Testis (tissue), 2 donors: ENCODE measurements at regions not wholly inside any gene's neighbourhood (a gene's known extent, or its start where the extent isn't known, plus 50 kb on each side); places are given as distances from the start of the nearest gene placed in this dataset.

Source experiments
- DNase-seq: peaks from one replicate; pipeline ENCODE4 v3.0.0-alpha.2; 2019
- H3K27ac ChIP-seq, 2 donors: fragments of 200-600 bp; sonication (generic); one replicate each; pipeline ENCODE4 v1.5.1; 2019
- H3K27me3 ChIP-seq: fragments of 200-600 bp; sonication (generic); one replicate; pipeline ENCODE4 v1.5.1; 2019
- H3K36me3 ChIP-seq: fragments of 200-600 bp; sonication (generic); one replicate; pipeline ENCODE4 v1.5.1; 2017; ENCODE audit warnings: low read depth; ENCODE audit errors: missing control alignments
- H3K4me1 ChIP-seq: fragments of 200-600 bp; sonication (generic); one replicate; pipeline ENCODE4 v1.5.1; 2019
- H3K4me3 ChIP-seq, 2 donors: fragments of 200-600 bp; sonication (generic); one replicate each; pipeline ENCODE4 v1.5.1; 2017 to 2019
- H3K9me3 ChIP-seq: fragments of 200-600 bp; sonication (generic); one replicate; pipeline ENCODE4 v1.5.1; 2017
- CTCF ChIP-seq, 3 experiments: fragments of 450-650 bp in 2 of 3; fragments of 200-600 bp in 1 of 3; sonication (generic) in 1 of 3; IDR thresholded peaks; one replicate each; pipeline ENCODE4 v1.5.1; 2016 to 2019; ENCODE audit warnings: antibody characterized with exemption in 3 of 3, mild to moderate bottlenecking in 2 of 3, moderate library complexity in 1 of 3
- POLR2A ChIP-seq: fragments of 450-650 bp; IDR thresholded peaks from one replicate; pipeline ENCODE4 v1.6.1; 2017; ENCODE audit warnings: antibody characterized with exemption, mild to moderate bottlenecking, moderate library complexity
- WGBS, 2 donors: methylation state at CpG; one replicate each; pipeline ENCODE4 v1.1.5; 2018; 5-methylcytosine and 5-hydroxymethylcytosine counted together
- intact Hi-C: fragments of 100-400 bp; cut with DNase I; formaldehyde crosslinking; loops from one replicate; pipeline ENCODE4 v1.15.1; 2023; ENCODE audit warnings: low total_unique reads

- Histone ChIP-seq H3K27ac (no peak overlapping the region), H3K27me3 (no peaks in the 10 kb centered on the region), H3K4me1 (no peaks in the 10 kb centered on the region), H3K4me3 (no peak overlapping the region), H3K36me3 (no peaks in the 10 kb centered on the region), H3K9me3 (no peaks in the 10 kb centered on the region)
- no peak for DNase-seq
- intact Hi-C loops, result no loop called here
- TF ChIP-seq CTCF (IDR thresholded peaks at IDR 0.05), result no peak
- no peak for TF ChIP-seq POLR2A
These were observed 320.2 kb upstream of the USP15 start for GRCh38 chr12:61939977-61940376.

GRCh38 chr12:61956545-61956944, 303.7 kb upstream of the USP15 start:
- Histone ChIP-seq H3K4me1 (no peaks in the 10 kb centered on the region), H3K27me3 (no peaks in the 10 kb centered on the region), H3K27ac (no peak overlapping the region), H3K36me3 (no peaks in the 10 kb centered on the region), H3K9me3 (no peaks in the 10 kb centered on the region), H3K4me3 (no peak overlapping the region)
- no peak for TF ChIP-seq POLR2A
- TF ChIP-seq CTCF (IDR thresholded peaks at IDR 0.05), result no peak
- intact Hi-C loops, result no loop called here
- no peak for DNase-seq
- 33 to 67% methylated on average over 1 of the region's 1 CpG for WGBS, 2 donors

- intact Hi-C loops, result no loop called here
- H3K36me3 ChIP-seq, result no peaks in the 10 kb centered on the region
- H3K4me3 ChIP-seq, result no peak overlapping the region
- H3K27me3 ChIP-seq, result no peaks in the 10 kb centered on the region
- TF ChIP-seq POLR2A (no peak), CTCF (IDR thresholded peaks at IDR 0.05) (no peak)
- H3K4me1 ChIP-seq, result no peaks in the 10 kb centered on the region
- DNase-seq, result no peak
- WGBS, 2 donors, result 93 to 100% methylated on average over 1 of the region's 1 CpG
- H3K9me3 ChIP-seq, result no peaks in the 10 kb centered on the region
- H3K27ac ChIP-seq, result no peak overlapping the region
These were observed 285.7 kb upstream of the USP15 start for GRCh38 chr12:61974461-61974860.

- 89% methylated on average over 2 of the region's 2 CpGs for WGBS, 2 donors
- no peak for DNase-seq
- Histone ChIP-seq H3K4me3 (no peak overlapping the region), H3K9me3 (no peaks in the 10 kb centered on the region), H3K36me3 (no peaks in the 10 kb centered on the region), H3K27ac (no peak overlapping the region), H3K27me3 (no peaks in the 10 kb centered on the region), H3K4me1 (no peaks in the 10 kb centered on the region)
- intact Hi-C loops, result no loop called here
- no peak for TF ChIP-seq CTCF (IDR thresholded peaks at IDR 0.05)
- no peak for TF ChIP-seq POLR2A
These were observed 274.4 kb upstream of the USP15 start for GRCh38 chr12:61985830-61986229.

- DNase-seq, result no peak
These were observed 273.0 kb upstream of the USP15 start for GRCh38 chr12:61987173-61987572.

More at GRCh38 chr12:61987173-61987572, 273.0 kb upstream of the USP15 start:
- Histone ChIP-seq H3K9me3 (no peaks in the 10 kb centered on the region), H3K4me3 (no peak overlapping the region), H3K36me3 (no peaks in the 10 kb centered on the region), H3K27ac (no peak overlapping the region), H3K27me3 (no peaks in the 10 kb centered on the region), H3K4me1 (no peaks in the 10 kb centered on the region)
- TF ChIP-seq CTCF (IDR thresholded peaks at IDR 0.05) (no peak), POLR2A (no peak)
- WGBS, 2 donors, result 80 to 83% methylated on average over 2 of the region's 2 CpGs
- intact Hi-C loops, result no loop called here
